Endothelial cell of umbilical vein (primary cell): ENCODE measurements at regions not wholly inside any gene's neighbourhood (a gene's known extent, or its start where the extent isn't known, plus 50 kb on each side); places are given as distances from the start of the nearest gene placed in this dataset.

Source experiments
- BruUV-seq: library from RNA; stranded (reverse); fragments of 400-500 nt; replicated peaks from 2 replicates; lab custom pipeline; 2021; lab: Mats Ljungman, UMichigan
- CTCF ChIA-PET: fragments of 300-600, 350-600 bp; sonication (Branson Sonifier 250); formaldehyde crosslinking; loops from one replicate; lab custom pipeline; 2021; ENCODE audit warnings: antibody characterized with exemption, inconsistent platforms; lab: Charles Lee
- POLR2A ChIA-PET: fragments of 300-600, 350-600 bp; sonication (Branson Sonifier 250); formaldehyde crosslinking; loops from one replicate; lab custom pipeline; 2021; ENCODE audit warnings: antibody characterized with exemption, inconsistent platforms; lab: Charles Lee
- DNase-seq: peaks from one replicate; pipeline ENCODE4 v3.0.0-alpha.2; 2011; ENCODE audit warnings: low read depth, low spot score
- FAIRE-seq: peaks from 2 replicates; lab custom pipeline; 2011; peaks lifted over from hg19 to GRCh38; lab: Jason Lieb, UNC
- H2AFZ ChIP-seq: 2 replicates; pipeline ENCODE4 v1.6.0; 2012; ENCODE audit warnings: low read depth, low read length, control low read depth, inconsistent platforms
- H3K27ac ChIP-seq: 2 replicates; pipeline ENCODE4 v1.5.1; 2011; ENCODE audit warnings: low read depth, mild to moderate bottlenecking, control low read depth, low read length, moderate library complexity; ENCODE audit not compliant: insufficient read depth
- H3K27me3 ChIP-seq, 2 experiments: 2 replicates each; pipeline versions ENCODE4 v1.6.0 to v1.6.1; 2011; ENCODE audit warnings: low read length in 2 of 2, mixed read lengths in 1 of 2; ENCODE audit not compliant: control insufficient read depth in 2 of 2, insufficient read depth in 2 of 2
- H3K36me3 ChIP-seq, 2 experiments: 2 replicates in 1 of 2; 3 replicates in 1 of 2; pipeline ENCODE4 v1.5.1; 2011; ENCODE audit warnings: low read length in 2 of 2, mild to moderate bottlenecking in 1 of 2, moderate library complexity in 1 of 2; ENCODE audit not compliant: control insufficient read depth in 2 of 2, insufficient read depth in 2 of 2; ENCODE audit errors: extremely low read depth in 1 of 2
- H3K4me1 ChIP-seq: 3 replicates; pipeline ENCODE4 v1.5.1; 2011; ENCODE audit warnings: mild to moderate bottlenecking, low read length; ENCODE audit not compliant: control insufficient read depth, insufficient read depth; ENCODE audit errors: extremely low read depth
- H3K4me2 ChIP-seq: 2 replicates; pipeline ENCODE4 v1.6.1; 2011; ENCODE audit warnings: low read length, control low read depth, mixed read lengths; ENCODE audit not compliant: insufficient read depth
- H3K4me3 ChIP-seq, 3 experiments: fragments of 200-600 bp in 1 of 3; sonication (generic), shearing (Covaris generic) in 1 of 3; replicated peaks in 1 of 3; 2 replicates each; pipeline ENCODE4 v1.5.1; 2011 to 2016; ENCODE audit warnings: control low read depth in 3 of 3, low read length in 3 of 3, mild to moderate bottlenecking in 2 of 3, inconsistent platforms in 1 of 3, low read depth in 1 of 3, moderate library complexity in 1 of 3; ENCODE audit not compliant: insufficient read depth in 1 of 3
- H3K79me2 ChIP-seq: 2 replicates; pipeline ENCODE4 v1.6.0; 2012; ENCODE audit warnings: low read length, inconsistent platforms; ENCODE audit not compliant: control insufficient read depth, insufficient read depth
- H3K9ac ChIP-seq: replicated peaks from 2 replicates; pipeline ENCODE3; 2011; ENCODE audit warnings: low read length, control low read depth; ENCODE audit not compliant: insufficient read depth; ENCODE audit errors: extremely low read depth
- H3K9me1 ChIP-seq: replicated peaks from 3 replicates; pipeline ENCODE4 v1.6.0; 2011; ENCODE audit warnings: mild to moderate bottlenecking, low read length; ENCODE audit not compliant: control insufficient read depth, insufficient read depth; ENCODE audit errors: extremely low read depth
- H3K9me3 ChIP-seq: replicated peaks from 2 replicates; pipeline ENCODE4 v1.5.1; 2012; ENCODE audit warnings: low read length, inconsistent platforms; ENCODE audit not compliant: control insufficient read depth, insufficient read depth
- H4K20me1 ChIP-seq: replicated peaks from 2 replicates; pipeline ENCODE3; 2011; ENCODE audit warnings: mild to moderate bottlenecking, low read length; ENCODE audit not compliant: control insufficient read depth, insufficient read depth; ENCODE audit errors: extremely low read depth
- CTCF ChIP-seq, 2 donors: IDR thresholded peaks; 1 replicate in 1 of 2; 2 replicates in 1 of 2; pipeline ENCODE4 v1.5.1; 2011; ENCODE audit warnings: low read length in 2 of 2, mild to moderate bottlenecking in 2 of 2, moderate library complexity in 2 of 2, control low read depth in 1 of 2, inconsistent platforms in 1 of 2, low read depth in 1 of 2; ENCODE audit not compliant: insufficient read depth in 1 of 2; ENCODE audit errors: extremely low read depth in 1 of 2
- EZH2 ChIP-seq: IDR thresholded peaks from 2 replicates; pipeline ENCODE4 v1.6.1; 2012; ENCODE audit warnings: borderline replicate concordance, low read depth, mild to moderate bottlenecking, moderate library complexity, low read length, inconsistent platforms; ENCODE audit not compliant: severe bottlenecking
- FOS ChIP-seq: IDR thresholded peaks from 2 replicates; pipeline ENCODE4 v1.6.1; 2011; ENCODE audit warnings: mild to moderate bottlenecking, low read length, moderate library complexity, borderline replicate concordance; ENCODE audit not compliant: insufficient read depth
- GATA2 ChIP-seq: IDR thresholded peaks from 2 replicates; pipeline ENCODE4 v1.7.0; 2011; ENCODE audit warnings: low read depth, mild to moderate bottlenecking, moderate library complexity, mixed read lengths, low read length; ENCODE audit not compliant: insufficient read length, insufficient read depth
- JUN ChIP-seq: IDR thresholded peaks from 2 replicates; pipeline ENCODE4 v1.6.1; 2011; ENCODE audit warnings: borderline replicate concordance, low read depth; ENCODE audit not compliant: insufficient read length, insufficient read depth
- MYC ChIP-seq: IDR thresholded peaks from one replicate; pipeline ENCODE4 v1.6.1; 2011; ENCODE audit warnings: mild to moderate bottlenecking, low read depth, low read length
- POLR2A ChIP-seq: IDR thresholded peaks from 2 replicates; pipeline ENCODE4 v1.6.1; 2012; ENCODE audit warnings: low read depth, mild to moderate bottlenecking, control low read depth, low read length
- POLR2AphosphoS5 ChIP-seq: IDR thresholded peaks from 2 replicates; pipeline ENCODE4 v1.6.1; 2012; ENCODE audit warnings: low read depth, mild to moderate bottlenecking, control low read depth, low read length, moderate library complexity; ENCODE audit not compliant: insufficient read depth
- dilution Hi-C: fragments of 300-500 bp; cut with MboI; formaldehyde crosslinking; loops from one replicate; pipeline ENCODE4 v1.15.0; 2019; ENCODE audit warnings: low sequenced_read_pairs; ENCODE audit not compliant: extremely low pct_ligation_motif_present
- intact Hi-C: fragments of 100-400 bp; cut with micrococcal nuclease; formaldehyde crosslinking; loops from one replicate; pipeline ENCODE4 v1.10.0; 2022

- DNase-seq (no peak), FAIRE-seq (no peak)
- Histone ChIP-seq H3K36me3 (no peaks in the 10 kb centered on the region), H3K27me3 (no peaks in the 10 kb centered on the region), H3K27ac (no peak overlapping the region), H3K79me2 (no peaks in the 10 kb centered on the region), H3K9me1 (no peaks in the 10 kb centered on the region), H3K4me2 (no peak overlapping the region), H4K20me1 (no peaks in the 10 kb centered on the region), H3K9me3 (no peaks in the 10 kb centered on the region), H2AFZ (no peak overlapping the region), H3K4me3 (no peak overlapping the region), H3K9ac (no peak overlapping the region), H3K4me1 (no peaks in the 10 kb centered on the region)
- ChIA-PET POLR2A (no interaction called here), CTCF (no interaction called here)
- intact Hi-C loops (no loop called here), dilution Hi-C loops (no loop called here)
- no TSS peak for BruUV-seq
- TF ChIP-seq CTCF (IDR thresholded peaks at IDR 0.05; ENCODE audit: extremely low read depth in 1 of 2, insufficient read depth in 1 of 2, low read depth in 1 of 2, low read length in 2 of 2) (no peak), POLR2AphosphoS5 (no peak), GATA2 (no peak), POLR2A (no peak), MYC (no peak), EZH2 (no peak), JUN (no peak), FOS (no peak)
These were observed 1113.1 kb upstream of the NRXN1 start for GRCh38 chr2:52145005-52145404.
